ENCODE measurements at regions not wholly inside any gene's neighbourhood (a gene's known extent, or its start where the extent isn't known, plus 50 kb on each side); places are given as distances from the start of the nearest gene placed in this dataset.

GRCh38 chr9:105141146-105141975 lies 103.1 kb upstream of the SLC44A1 start:
- TF ChIP-seq ZNF274 (IDR thresholded peaks at IDR 0.05; ENCODE audit: low read depth, low read length) (no peak), SUZ12 (IDR thresholded peaks at IDR 0.05; ENCODE audit: extremely low read depth, insufficient read depth, insufficient read length) (no peak), YY1 (IDR thresholded peaks at IDR 0.05; ENCODE audit: insufficient read depth, insufficient read length) (no peak)

Data from NT2/D1 (cell line).